ENCODE measurements at regions not wholly inside any gene's neighbourhood (a gene's known extent, or its start where the extent isn't known, plus 50 kb on each side); places are given as distances from the start of the nearest gene placed in this dataset.

GRCh38 chr16:51408357-51408756, 257.3 kb upstream of the SALL1 start:
- DNase-seq (ENCODE audit: low read depth in 2 of 3, low spot score in 2 of 3): no peak

- DNase-seq (ENCODE audit: low read depth in 2 of 3, low spot score in 2 of 3): no peak
These were observed 256.9 kb upstream of the SALL1 start for GRCh38 chr16:51407921-51408320.

GRCh38 chr16:51407199-51407598, 256.1 kb upstream of the SALL1 start:
- no peak for DNase-seq (ENCODE audit: low read depth in 2 of 3, low spot score in 2 of 3)

- no peak for DNase-seq (ENCODE audit: low read depth in 2 of 3, low spot score in 2 of 3)
These were observed 254.3 kb upstream of the SALL1 start for GRCh38 chr16:51405361-51405760.

GRCh38 chr16:51404386-51404785, 253.3 kb upstream of the SALL1 start:
- no peak for DNase-seq (ENCODE audit: low read depth in 2 of 3, low spot score in 2 of 3)

GRCh38 chr16:51402785-51403184, 251.7 kb upstream of the SALL1 start:
- no peak for DNase-seq (ENCODE audit: low read depth in 2 of 3, low spot score in 2 of 3)

- DNase-seq (ENCODE audit: low read depth in 2 of 3, low spot score in 2 of 3): no peak
These were observed 251.2 kb upstream of the SALL1 start for GRCh38 chr16:51402298-51402697.

- no peak for DNase-seq (ENCODE audit: low read depth in 2 of 3, low spot score in 2 of 3)
These were observed 250.6 kb upstream of the SALL1 start for GRCh38 chr16:51401673-51402072.

GRCh38 chr16:51399908-51400670, 249.0 kb upstream of the SALL1 start:
- no peak for DNase-seq (ENCODE audit: low read depth in 2 of 3, low spot score in 2 of 3)

GRCh38 chr16:51394421-51394820, 243.4 kb upstream of the SALL1 start:
- DNase-seq (ENCODE audit: low read depth in 2 of 3, low spot score in 2 of 3): no peak

- DNase-seq (ENCODE audit: low read depth in 2 of 3, low spot score in 2 of 3): no peak
These were observed 242.4 kb upstream of the SALL1 start for GRCh38 chr16:51393381-51394005.

GRCh38 chr16:51392521-51393187, 241.6 kb upstream of the SALL1 start:
- DNase-seq (ENCODE audit: low read depth in 2 of 3, low spot score in 2 of 3): no peak

- no peak for DNase-seq (ENCODE audit: low read depth in 2 of 3, low spot score in 2 of 3)
These were observed 240.9 kb upstream of the SALL1 start for GRCh38 chr16:51391798-51392511.

- DNase-seq (ENCODE audit: low read depth in 2 of 3, low spot score in 2 of 3): no peak
These were observed 239.8 kb upstream of the SALL1 start for GRCh38 chr16:51390877-51391276.

GRCh38 chr16:51389881-51390280, 238.8 kb upstream of the SALL1 start:
- DNase-seq (ENCODE audit: low read depth in 2 of 3, low spot score in 2 of 3): no peak

- DNase-seq (ENCODE audit: low read depth in 2 of 3, low spot score in 2 of 3): no peak
These were observed 237.5 kb upstream of the SALL1 start for GRCh38 chr16:51388516-51388951.

GRCh38 chr16:51383909-51384308, 232.8 kb upstream of the SALL1 start:
- no peak for DNase-seq (ENCODE audit: low read depth in 2 of 3, low spot score in 2 of 3)

GRCh38 chr16:51382940-51383339, 231.9 kb upstream of the SALL1 start:
- DNase-seq (ENCODE audit: low read depth in 2 of 3, low spot score in 2 of 3): no peak

- DNase-seq (ENCODE audit: low read depth in 2 of 3, low spot score in 2 of 3): no peak
These were observed 231.1 kb upstream of the SALL1 start for GRCh38 chr16:51382211-51382610.

GRCh38 chr16:51376080-51376479, 225.0 kb upstream of the SALL1 start:
- no peak for DNase-seq (ENCODE audit: low read depth in 2 of 3, low spot score in 2 of 3)

- DNase-seq (ENCODE audit: low read depth in 2 of 3, low spot score in 2 of 3): no peak
These were observed 223.7 kb upstream of the SALL1 start for GRCh38 chr16:51374790-51375189.
